A673 (cell line): ENCODE measurements at regions not wholly inside any gene's neighbourhood (a gene's known extent, or its start where the extent isn't known, plus 50 kb on each side); places are given as distances from the start of the nearest gene placed in this dataset.

Experiments used
- EZH2 ChIP-seq: fragments of 200-600 bp; sonication (generic); IDR thresholded peaks from 2 replicates; pipeline ENCODE4 v1.6.1; 2017; ENCODE audit warnings: borderline replicate concordance, low read depth, mild to moderate bottlenecking, mixed read lengths, antibody characterized with exemption, low read length; ENCODE audit not compliant: poor library complexity, severe bottlenecking
- TF ChIP-seq, protein P1 (sequence below): fragments of 300-800, 200-600 bp; sonication (generic); conservative IDR thresholded peaks from 2 replicates; pipeline ENCODE4 v1.5.1; 2017; ENCODE audit warnings: low read depth, mild to moderate bottlenecking, antibody characterized with exemption, low read length, moderate library complexity, mixed read lengths

DNA sequence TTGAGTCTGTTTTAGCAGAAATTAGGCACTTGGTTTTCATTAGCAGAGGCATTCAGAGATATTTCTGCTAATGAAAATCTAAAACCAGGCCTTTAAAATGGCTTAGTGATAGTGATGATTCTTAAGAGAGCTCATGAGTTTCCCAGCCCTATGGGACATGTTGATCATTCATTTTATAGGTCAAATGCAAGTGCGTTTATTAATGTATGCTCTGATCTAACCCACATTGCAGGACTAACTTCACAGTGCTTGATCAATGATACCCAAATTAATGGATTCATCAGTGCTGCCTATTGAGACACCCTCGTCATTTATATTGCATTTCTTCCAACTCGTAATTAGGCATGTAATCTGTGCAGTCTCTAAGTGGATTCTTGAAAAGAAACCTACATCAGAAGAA, 54.7 kb upstream of the ETAA1 start:
- TF ChIP-seq, protein P1, sequence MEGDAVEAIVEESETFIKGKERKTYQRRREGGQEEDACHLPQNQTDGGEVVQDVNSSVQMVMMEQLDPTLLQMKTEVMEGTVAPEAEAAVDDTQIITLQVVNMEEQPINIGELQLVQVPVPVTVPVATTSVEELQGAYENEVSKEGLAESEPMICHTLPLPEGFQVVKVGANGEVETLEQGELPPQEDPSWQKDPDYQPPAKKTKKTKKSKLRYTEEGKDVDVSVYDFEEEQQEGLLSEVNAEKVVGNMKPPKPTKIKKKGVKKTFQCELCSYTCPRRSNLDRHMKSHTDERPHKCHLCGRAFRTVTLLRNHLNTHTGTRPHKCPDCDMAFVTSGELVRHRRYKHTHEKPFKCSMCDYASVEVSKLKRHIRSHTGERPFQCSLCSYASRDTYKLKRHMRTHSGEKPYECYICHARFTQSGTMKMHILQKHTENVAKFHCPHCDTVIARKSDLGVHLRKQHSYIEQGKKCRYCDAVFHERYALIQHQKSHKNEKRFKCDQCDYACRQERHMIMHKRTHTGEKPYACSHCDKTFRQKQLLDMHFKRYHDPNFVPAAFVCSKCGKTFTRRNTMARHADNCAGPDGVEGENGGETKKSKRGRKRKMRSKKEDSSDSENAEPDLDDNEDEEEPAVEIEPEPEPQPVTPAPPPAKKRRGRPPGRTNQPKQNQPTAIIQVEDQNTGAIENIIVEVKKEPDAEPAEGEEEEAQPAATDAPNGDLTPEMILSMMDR: no peak
- TF ChIP-seq EZH2: no peak
